Non-pigmented ciliary epithelial cell (primary cell): ENCODE measurements at regions not wholly inside any gene's neighbourhood (a gene's known extent, or its start where the extent isn't known, plus 50 kb on each side); places are given as distances from the start of the nearest gene placed in this dataset.
"Not testable (repeated sequence)": the region's sequence is repeated elsewhere in the genome, so short reads cannot be mapped to it uniquely, and the experiment has no call there.

Experiments used
- DNase-seq: peaks from one replicate; pipeline ENCODE4 v3.0.0-alpha.2; 2010; ENCODE audit warnings: low read depth

DNA sequence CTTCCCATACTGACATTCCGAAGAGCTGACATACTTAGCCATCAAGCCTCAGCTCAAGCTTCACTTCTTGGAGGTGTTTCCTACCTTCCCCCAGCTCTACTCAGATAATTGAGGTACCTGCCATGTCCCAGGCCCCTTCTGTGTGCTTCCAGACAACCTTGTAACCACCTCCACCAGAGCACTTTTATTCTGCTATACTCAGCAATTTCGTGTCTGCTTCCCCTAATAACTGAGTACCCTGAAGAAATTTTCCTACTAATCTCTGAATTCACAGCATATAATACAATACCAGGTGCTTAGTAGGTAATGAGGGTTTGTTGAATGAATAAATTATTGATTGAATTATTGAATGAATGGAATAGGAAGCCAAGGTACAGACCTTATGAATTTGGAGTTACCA is 605.5 kb downstream of the MID1IP1 start:
- no peak for DNase-seq

GRCh38 chrX:39409246-39409917 is 608.1 kb downstream of the MID1IP1 start:
- no peak for DNase-seq

DNA sequence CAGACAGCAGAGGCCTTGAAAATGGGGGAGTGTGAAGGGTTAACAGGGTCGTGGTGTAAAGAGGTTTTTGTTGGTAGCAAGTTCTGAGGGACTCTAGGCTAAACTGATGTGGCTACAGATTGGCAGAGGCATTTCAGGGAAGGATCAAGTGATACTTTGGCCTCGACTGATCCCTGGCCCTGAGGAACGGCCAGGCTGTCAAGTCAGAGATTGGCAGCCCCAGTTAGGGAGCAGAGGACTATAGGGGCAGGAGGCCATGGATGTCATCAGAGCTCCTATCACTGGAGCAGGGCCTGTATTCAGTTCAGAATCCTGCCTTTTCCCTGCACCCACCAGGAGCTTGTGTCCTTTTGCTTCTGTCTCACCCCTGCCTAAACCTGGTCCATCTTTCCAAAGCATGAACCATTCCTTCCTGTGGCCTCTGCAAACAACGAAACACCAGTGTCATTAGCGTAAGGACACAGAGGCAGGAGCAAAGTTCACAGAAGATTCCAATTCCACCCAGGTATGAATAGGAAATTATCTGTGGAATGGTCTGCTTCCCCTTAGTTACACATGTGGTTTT is 613.1 kb downstream of the MID1IP1 start:
- no peak for DNase-seq

- DNase-seq = no peak
These were observed 615.4 kb downstream of the MID1IP1 start for GRCh38 chrX:39416547-39417260.

DNA sequence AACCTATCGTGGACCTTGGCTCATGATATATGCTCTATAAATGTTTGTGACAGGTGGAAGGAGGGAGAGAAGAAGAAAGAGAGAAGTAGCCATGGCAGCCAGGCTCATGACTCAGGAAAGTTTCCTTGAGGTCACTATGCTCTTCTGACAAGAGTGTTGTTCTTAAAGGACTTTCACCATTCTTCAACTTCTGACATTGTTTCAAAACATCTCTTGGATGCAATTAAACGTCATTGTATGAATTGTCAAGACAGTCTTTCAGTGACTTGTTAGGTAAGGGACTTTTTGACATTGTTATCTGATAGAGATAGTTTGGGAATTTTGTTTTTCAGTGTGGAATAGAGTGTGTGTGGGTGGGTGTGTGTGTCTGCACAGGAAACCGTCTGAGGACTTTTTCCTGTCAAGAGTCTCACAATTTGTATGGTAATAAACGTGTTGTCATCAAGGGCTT is 617.0 kb downstream of the MID1IP1 start:
- DNase-seq = no peak

- no peak for DNase-seq
These were observed 617.7 kb downstream of the MID1IP1 start for GRCh38 chrX:39418731-39419638.

DNA sequence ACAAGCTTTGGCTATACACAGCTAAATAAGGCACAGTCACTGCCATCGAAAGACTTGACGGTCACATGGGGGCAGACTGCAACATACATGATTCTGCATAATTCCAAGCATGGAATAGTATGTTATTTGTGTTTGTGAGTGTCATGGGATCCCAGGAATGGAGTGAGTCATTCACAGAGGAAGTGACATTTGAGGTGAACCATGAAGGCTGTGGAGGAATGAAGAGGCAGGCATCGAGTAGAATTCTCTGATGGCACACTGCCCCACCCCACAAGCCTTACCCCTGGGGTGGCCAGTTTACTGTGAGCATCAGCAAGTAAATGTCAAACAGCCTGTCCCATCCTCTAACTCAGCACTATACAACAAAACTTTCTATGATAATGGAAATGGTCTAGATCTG is 619.7 kb downstream of the MID1IP1 start:
- no peak for DNase-seq

GRCh38 chrX:39425124-39425806 is 624.0 kb downstream of the MID1IP1 start:
- DNase-seq = no peak

DNA sequence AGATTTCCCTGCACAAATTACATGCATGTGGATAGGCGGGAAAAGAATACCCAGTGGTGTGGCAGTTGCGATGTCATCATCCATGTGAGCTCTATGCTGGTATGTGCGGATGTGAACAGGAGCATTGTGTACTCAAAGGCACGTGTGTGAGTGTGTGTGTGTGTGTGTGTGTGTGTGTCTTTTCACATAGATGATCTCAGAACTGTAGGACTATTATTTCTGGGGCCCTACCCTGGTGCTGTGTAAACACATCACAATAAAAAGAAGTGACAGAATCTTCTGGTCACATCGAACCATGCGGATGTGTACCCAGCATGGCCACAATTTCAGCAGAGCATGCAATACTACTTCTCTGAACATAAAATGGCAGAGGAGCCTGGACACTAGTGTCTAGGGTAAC is 624.8 kb downstream of the MID1IP1 start:
- no peak for DNase-seq

GRCh38 chrX:39427492-39427891 is 626.2 kb downstream of the MID1IP1 start:
- no peak for DNase-seq

DNA sequence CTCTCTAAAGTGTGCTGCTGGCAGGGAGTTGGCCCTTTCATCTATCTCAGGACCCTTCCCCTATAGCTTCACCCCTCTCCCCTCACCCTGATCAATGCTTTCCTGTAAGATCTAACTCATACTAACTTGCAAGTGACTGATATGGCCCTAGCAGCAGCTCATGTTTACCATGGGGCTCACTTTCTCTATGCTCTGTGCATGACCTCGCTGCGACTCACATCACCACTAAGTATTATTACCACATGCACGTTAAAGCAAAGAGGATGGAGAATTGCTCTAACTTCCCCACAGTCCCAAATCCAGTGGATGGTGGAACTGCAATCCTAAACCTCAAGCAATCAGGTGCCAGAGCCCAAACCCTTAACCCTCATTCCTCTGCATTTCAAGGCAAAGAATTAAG is 626.6 kb downstream of the MID1IP1 start:
- no peak for DNase-seq

DNA sequence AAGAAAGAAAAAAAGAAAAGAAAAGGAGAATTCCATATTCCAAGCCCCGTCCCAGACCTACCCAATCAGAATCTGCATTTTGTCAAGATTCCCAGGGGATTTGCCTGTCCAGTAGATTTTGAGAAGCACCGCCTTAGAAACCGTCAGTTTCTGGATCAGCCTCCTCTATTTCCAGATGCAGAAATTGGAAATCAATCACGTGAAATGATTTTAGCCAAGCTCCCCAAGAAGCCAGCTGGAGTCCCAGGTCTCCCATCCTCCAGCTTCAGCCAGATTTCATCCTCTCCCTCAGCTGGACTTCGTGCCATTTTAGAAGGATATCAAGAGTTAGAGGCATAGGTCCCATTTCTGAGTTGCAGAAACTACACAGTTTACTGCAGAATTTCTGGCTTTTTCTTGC is 629.3 kb downstream of the MID1IP1 start:
- no peak for DNase-seq

- DNase-seq = no peak
These were observed 630.6 kb downstream of the MID1IP1 start for GRCh38 chrX:39431893-39432292.

- not testable (repeated sequence) for DNase-seq
These were observed 633.4 kb downstream of the MID1IP1 start for GRCh38 chrX:39434671-39435070.

GRCh38 chrX:39436538-39436937 is 635.3 kb downstream of the MID1IP1 start:
- DNase-seq = not testable (repeated sequence)

GRCh38 chrX:39437670-39438441 is 636.6 kb downstream of the MID1IP1 start:
- no peak for DNase-seq

DNA sequence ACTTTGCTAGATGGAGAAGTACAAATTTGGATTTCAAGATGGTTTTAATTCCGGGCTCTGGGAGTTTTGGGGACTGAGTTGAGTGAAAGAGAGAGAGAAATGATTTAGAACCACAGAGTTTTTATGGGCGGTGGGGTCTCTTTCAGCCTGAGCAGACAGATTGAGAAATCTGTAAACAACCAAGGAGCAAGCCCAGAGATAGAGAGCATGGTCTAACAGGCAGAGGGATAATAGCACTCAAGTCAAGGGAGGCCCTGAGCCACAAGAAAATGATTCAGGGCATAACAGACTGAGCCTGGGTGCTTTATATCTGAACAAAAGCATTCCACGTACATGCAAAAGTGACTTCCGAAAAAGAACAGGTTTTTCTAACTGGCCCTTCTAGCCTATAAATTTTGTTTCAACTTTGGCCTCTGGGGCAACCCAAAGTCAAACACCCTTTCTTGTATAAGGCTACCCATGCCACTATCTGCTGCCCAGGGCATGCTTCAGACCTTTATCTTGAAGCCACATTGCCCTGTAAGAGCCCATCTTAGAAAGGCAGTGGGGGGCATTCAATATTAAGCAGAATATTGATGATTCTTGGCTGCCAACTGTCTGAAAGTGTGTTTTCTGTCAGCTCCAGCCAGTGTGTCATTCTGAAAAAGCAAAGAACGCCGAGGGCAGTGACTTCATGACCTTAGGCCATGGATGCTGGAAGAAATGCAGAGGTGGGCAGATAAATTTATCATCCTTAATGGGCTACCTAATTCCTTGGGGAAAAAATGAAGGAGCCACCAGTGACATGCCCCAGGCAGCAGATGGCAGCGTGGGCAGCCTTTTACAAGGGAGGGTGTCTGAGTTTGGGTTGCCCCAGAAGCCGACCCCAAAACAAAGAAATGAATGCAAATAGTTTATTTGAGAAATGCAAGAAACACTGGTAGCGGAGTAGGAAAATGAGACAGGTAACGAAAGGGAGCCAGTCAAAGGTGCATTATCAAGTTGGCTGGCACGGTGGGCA is 637.6 kb downstream of the MID1IP1 start:
- DNase-seq = no peak

DNA sequence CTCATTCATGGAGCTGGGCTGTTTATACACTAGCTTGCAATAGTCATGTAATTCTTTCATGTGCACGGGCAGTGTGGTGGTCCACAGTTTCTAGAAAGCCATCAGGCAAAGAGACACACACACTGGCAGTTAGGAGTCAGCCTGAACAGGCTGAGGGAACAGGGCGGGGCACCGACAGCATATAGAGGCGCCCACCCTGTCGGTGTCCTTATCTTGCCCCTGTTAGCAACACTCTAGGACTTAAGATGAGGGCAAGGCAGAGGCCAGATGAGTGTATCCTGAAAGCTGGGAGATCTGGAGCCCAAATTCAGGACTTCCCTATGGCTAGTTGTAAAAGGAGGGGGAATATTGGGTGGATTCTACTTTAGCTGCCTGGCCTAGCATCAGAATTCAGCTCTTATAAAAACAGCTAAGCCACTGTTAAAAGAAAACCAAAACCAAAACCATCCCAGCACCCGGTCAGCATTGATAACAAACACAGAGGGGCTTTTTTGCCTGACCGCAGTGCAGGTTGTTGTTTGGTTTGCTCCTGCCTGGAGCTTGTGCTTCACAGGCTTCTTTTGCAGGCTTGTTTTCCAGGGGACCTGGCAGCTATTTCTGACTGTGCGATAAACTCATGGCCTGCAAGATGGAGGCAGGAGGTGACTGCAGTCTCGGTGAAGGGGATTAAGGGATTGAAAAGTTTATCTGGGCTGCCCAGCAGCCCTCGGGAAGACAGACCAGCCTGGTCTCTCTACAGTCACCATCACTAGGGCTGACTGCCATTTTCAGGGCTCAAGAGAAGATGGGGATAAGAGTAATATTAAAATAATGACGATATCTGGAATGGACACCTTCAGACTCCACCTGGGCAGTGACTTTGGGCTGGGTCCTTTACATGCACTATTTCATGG is 638.9 kb downstream of the MID1IP1 start:
- no peak for DNase-seq
